IgD-negative memory B cell (primary cell): ENCODE measurements at regions not wholly inside any gene's neighbourhood (a gene's known extent, or its start where the extent isn't known, plus 50 kb on each side); places are given as distances from the start of the nearest gene placed in this dataset.

Experiments used
- H3K27ac Mint-ChIP-seq, 3 donors: one replicate each; pipeline ENCODE4 v1.8.0; 2020 to 2022; ENCODE audit warnings: mild to moderate bottlenecking in 3 of 3, mixed read lengths in 3 of 3, moderate library complexity in 1 of 3
- H3K27me3 Mint-ChIP-seq: one replicate; pipeline ENCODE4 v1.8.0; 2021; ENCODE audit warnings: mixed read lengths
- H3K36me3 Mint-ChIP-seq: one replicate; pipeline ENCODE4 v1.8.0; 2020; ENCODE audit warnings: mild to moderate bottlenecking, mixed read lengths
- H3K4me1 Mint-ChIP-seq, 3 donors: one replicate each; pipeline ENCODE4 v1.8.0; 2020 to 2022; ENCODE audit warnings: mixed read lengths in 3 of 3, mild to moderate bottlenecking in 1 of 3
- H3K4me3 Mint-ChIP-seq, 4 donors: one replicate each; pipeline ENCODE4 v1.8.0; 2020 to 2022; ENCODE audit warnings: mild to moderate bottlenecking in 4 of 4, mixed read lengths in 4 of 4, moderate library complexity in 3 of 4
- H3K9me3 Mint-ChIP-seq, 3 donors: one replicate each; pipeline ENCODE4 v1.8.0; 2020 to 2021; ENCODE audit warnings: mixed read lengths in 3 of 3, mild to moderate bottlenecking in 1 of 3

DNA sequence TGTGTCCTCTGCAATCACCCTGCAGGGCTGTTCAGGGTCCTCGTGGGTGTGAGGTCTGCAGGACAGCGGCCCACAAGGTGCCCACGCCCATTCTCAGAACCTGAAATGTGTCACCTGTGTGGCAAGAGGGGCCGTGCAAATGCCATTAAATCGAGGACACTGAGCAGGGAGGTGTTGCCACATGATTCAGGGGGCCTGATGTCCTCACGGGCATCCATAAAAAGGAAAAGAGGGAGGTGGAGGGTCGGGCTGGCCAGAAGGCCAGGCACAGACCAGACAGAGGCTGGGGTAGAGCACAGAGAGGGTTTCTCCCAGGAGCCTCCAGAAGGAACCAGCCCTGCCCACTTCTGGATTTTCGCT, 239.6 kb downstream of the ERMARD start:
- peaks cover 9% of the 10 kb centered on the region for H3K27me3 Mint-ChIP-seq
- H3K4me1 Mint-ChIP-seq, result peaks cover 13 to 20% (median 15%) of the 10 kb centered on the region in 3 donors
- no peak overlapping the region for H3K4me3 Mint-ChIP-seq
- H3K9me3 Mint-ChIP-seq, result no peaks in the 10 kb centered on the region
- H3K36me3 Mint-ChIP-seq, result no peaks in the 10 kb centered on the region
- no peak overlapping the region for H3K27ac Mint-ChIP-seq

DNA sequence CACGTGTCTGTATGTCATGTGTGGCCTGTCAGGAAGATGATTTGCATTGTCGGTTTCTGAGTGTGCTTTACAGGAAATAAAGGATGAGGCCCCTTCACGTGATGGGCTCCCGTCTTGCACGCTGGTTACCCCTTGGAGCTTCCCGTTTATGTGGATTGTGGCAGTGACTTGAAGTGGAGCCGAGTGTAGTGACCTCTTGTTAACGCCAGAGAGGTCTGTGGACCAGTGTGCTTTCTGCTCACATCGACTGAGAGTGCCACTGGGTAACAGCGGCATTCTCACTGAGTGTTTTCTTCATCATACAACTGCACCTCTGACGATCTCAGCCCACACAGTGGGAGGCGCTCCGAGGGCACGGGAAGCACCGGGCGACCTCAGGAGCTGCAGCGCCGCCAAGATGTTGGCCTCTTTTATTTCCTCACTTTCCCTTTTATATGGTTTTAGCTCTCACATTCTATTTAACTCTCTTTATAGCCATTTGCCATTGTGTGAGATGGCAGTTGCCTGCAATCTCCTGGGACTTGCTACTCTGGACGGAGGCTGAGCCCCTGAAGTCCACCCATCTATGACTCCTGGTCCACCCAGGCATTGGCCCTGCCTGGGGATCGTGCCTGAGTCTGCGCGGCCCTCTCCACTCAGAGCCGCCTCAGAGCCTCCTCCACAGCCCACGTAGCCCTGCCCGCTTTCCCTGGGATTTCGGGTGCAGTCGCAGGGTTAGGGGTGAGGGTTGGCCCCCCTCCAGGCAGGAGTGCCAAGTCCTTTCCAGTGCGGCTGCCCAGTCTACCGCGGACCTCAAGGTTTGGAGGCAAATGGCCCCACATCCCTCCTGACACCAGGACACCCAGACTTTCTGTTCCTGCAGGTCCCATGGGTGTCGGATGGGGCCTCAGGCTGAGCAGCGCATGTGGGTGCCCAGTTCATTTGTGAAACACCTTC, 238.9 kb downstream of the ERMARD start:
- Mint-ChIP-seq H3K36me3 (no peaks in the 10 kb centered on the region), H3K27me3 (peaks cover 8% of the 10 kb centered on the region), H3K4me1 (peaks cover 13 to 20% (median 15%) of the 10 kb centered on the region in 3 donors), H3K9me3 (no peaks in the 10 kb centered on the region), H3K27ac (no peak overlapping the region), H3K4me3 (peak overlapping the region in 3 of 4 donors; percentile 60 to 83 (median 80))

DNA sequence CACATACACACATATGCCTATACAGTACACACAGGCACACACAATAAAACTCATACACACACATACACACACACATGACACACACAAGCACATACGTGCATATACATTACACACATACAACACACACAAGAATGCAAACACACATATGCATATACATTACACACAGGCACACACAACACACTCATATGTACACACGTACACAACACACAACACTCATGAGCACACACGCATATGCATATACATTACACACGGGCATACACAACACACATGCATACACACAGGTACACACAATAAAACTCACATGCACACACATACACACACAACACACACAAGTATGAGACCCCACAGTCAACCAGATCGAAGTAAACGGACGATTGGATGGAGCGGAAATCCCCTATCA, 238.2 kb downstream of the ERMARD start:
- no peaks in the 10 kb centered on the region for H3K9me3 Mint-ChIP-seq
- no peaks in the 10 kb centered on the region for H3K36me3 Mint-ChIP-seq
- H3K27ac Mint-ChIP-seq, result no peak overlapping the region
- H3K27me3 Mint-ChIP-seq, result peaks cover 6% of the 10 kb centered on the region
- H3K4me3 Mint-ChIP-seq, result peak overlapping the region in 2 of 4 donors; percentile 78 to 80
- peaks cover 13 to 20% (median 15%) of the 10 kb centered on the region in 3 donors for H3K4me1 Mint-ChIP-seq

DNA sequence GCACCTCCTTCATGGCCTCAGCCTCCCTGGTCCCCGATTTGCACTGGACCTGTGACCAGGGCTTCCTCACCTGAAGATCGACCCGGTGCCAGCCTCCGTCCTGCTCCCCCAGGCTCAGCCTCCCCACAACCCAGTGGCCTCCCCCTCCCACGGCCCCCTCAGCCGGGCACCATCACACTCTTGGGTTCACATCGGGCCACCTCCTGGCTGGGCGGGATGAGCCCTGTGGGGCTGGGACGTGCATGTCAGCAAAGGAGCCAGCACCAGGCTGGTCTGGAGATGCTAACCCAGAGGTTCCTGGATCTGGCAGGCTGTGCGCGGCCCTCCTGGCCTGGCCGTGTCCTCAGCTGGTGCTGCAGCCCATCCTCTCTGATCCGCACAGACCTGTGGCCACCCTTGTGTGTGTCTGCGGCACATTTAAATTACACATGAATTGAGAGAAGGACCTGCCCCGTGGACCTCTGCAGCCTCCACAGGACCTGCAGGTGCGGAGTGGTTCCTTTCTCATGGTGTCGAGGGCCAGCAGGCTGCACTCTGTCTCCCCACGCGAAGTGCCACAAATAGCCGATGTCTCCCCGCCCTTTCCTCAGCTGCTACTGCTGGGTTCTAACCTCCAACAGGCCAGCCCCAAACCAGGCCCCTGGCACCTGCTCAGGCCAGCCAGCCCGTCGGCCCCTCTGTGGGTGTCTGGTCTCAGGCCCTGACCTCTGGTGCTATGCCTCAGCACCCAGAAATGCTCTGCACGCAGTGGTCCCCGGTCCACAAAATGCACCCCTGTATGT, 237.5 kb downstream of the ERMARD start:
- Mint-ChIP-seq H3K4me3 (no peak overlapping the region), H3K27me3 (peaks cover 6% of the 10 kb centered on the region), H3K9me3 (no peaks in the 10 kb centered on the region), H3K27ac (no peak overlapping the region), H3K4me1 (peaks cover 13 to 20% (median 15%) of the 10 kb centered on the region in 3 donors), H3K36me3 (no peaks in the 10 kb centered on the region)

DNA sequence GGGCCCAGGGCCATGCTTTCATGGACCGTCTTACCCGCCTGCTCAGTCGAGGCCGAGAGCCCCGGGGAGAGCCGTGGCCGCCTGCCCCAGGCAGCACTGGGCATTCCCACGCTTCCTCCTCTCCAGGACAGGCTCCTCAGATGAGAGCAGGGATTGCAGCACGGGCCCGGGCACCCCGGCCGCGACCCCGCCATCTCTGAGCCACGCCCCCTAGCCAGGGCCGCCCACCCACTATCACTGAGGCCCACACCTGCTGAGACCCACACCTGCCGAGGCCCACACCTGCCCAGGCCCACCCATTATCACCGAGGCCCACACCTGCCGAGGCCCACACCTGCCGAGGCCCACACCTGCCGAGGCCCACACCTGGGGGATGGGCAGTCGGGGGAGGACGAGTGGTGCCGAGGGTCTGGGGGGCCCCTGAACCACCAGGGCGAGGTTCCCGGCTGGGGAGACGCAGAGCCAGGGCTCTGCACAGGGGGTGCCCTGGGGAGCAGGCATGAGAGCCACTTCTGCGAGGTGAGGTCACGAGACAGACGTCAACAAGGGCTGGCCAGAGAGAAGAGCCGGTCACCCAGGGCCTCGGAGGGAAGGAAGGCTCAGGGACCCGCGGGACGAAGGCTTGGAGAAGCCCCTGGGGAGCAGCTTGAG, 235.6 kb downstream of the ERMARD start:
- peaks cover 8% of the 10 kb centered on the region for H3K27me3 Mint-ChIP-seq
- H3K4me1 Mint-ChIP-seq, result peaks cover 13 to 19% (median 15%) of the 10 kb centered on the region in 3 donors
- no peaks in the 10 kb centered on the region for H3K9me3 Mint-ChIP-seq
- no peaks in the 10 kb centered on the region for H3K36me3 Mint-ChIP-seq
- no peak overlapping the region for H3K4me3 Mint-ChIP-seq
- no peak overlapping the region for H3K27ac Mint-ChIP-seq

DNA sequence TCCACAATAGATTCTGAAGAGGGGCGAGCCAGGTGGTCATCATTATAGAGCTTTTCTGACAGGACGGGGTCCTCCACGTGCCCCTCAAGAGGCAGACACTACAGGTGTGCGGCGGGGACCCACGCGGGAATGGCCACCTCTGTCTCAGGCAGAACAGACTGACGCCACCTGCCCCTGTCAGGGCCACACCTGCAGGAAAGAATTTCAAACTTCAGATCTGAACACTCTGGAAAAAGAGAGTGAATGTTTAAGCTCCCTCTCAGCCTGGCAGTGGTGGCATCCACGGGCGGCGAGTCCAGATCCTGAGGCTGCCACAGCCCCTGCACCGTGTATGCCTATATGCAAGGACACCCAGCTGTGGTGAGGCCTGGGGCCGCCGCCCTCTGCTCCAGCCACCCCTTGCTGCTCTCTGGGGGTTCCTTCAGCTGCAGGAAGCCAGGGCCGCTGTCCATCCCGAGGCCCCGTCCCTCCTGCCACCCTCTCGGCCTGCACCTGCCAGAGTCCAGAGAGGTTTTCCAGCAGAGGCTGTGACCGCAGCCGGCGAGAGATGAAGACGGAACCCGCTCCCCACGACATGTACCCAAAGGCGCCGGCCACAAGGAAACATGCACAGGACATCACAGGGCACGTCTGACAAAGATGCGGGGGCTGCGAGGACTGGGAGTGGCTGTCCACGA, 234.9 kb downstream of the ERMARD start:
- H3K9me3 Mint-ChIP-seq, result no peaks in the 10 kb centered on the region
- H3K4me1 Mint-ChIP-seq, result peaks cover 11 to 15% (median 11%) of the 10 kb centered on the region in 3 donors
- peak overlapping the region in 1 of 3 donors; percentile 53 for H3K27ac Mint-ChIP-seq
- H3K27me3 Mint-ChIP-seq, result peaks cover 8% of the 10 kb centered on the region
- H3K36me3 Mint-ChIP-seq, result no peaks in the 10 kb centered on the region
- H3K4me3 Mint-ChIP-seq, result no peak overlapping the region

DNA sequence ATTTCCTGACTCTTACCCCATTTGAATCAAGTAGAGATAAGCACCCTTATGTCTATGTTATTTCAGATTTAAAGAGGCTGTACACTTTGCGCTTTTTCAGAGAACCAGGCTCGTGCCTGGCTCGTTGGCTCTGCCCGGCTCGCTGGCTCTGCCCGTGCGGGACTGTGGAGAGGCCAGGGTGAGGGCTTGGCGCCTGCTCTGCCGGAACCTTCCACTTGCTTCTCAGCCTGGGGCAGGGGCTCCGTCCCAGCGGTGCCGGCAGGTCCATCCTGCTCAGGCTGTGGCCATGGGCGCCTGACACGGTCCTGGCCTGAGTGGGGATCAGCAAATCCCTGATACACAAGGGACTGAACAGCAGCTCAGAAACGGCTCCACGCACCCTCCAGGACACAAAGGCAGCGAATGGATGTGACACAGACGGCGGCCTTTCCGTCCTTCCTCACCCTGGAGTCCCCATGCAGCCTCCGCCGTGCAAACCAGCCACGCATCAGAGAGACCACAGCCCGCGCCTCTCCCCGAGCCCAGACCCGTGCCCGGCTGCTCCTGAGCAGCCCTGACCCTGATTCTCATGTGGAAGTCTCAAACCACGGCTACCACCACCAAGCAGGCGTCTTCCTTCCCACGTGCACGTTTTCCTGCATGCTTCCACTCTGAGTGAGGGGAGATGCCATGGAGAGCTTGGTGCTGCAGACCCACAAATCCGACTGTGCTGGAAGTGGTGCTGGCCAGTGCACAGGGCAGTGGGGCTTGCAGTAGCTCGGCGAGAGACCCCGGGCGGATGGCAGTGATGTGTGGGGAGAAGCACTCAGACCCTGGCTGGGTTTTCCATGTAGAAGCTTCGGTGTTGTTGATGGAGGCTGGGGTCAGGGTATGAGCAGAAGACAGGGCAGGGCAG, 233.9 kb downstream of the ERMARD start:
- H3K4me3 Mint-ChIP-seq, result peak overlapping the region in 1 of 4 donors; percentile 33
- no peak overlapping the region for H3K27ac Mint-ChIP-seq
- H3K27me3 Mint-ChIP-seq, result peaks cover 8% of the 10 kb centered on the region
- H3K4me1 Mint-ChIP-seq, result peaks cover 10 to 14% (median 10%) of the 10 kb centered on the region in 3 donors
- H3K36me3 Mint-ChIP-seq, result no peaks in the 10 kb centered on the region
- no peaks in the 10 kb centered on the region for H3K9me3 Mint-ChIP-seq

DNA sequence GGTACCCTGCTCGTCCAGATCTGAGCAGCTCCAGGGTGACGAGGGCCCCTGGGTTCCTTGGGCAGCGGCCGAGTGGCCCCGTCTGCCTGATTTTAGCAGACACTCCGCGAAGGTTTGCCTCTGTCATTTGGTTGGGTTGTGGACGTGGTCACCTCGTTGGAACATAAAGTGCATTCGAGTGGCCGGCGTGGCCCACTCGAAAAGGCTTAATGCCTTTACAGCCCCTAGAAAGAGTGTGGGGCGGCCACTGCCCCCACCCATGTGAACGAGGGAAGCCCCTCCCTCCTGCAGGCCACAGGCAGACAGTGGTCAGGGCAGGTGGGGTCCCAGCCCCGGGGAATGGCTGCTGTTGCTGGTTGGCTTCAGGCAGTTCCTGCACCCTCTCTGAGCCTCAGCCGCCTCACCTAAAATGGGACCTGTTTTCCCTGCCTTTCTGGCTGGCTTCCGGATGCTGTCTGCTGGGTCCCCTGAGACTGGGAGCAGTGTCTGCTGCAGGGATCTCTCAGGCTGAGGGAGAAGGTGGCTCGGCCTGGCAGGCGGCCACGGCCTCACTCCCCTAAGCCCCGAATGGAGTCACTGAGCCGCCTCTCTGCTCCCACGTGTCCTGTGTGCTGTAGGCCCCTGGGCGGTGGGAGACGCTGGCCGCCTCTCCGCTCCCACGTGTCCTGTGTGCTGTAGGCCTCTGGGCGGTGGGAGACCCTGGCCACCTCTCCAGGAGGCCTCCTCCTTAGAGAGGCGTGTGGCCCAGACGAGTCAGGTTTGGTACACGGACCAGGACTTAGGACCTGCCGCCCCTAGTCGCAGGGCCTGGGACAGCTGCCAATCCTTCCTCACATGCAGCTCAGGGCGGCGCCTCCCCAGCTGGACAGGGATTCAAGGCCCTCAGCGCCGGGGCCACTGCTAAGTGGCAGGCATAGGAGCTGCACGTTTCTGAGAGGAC, 233.0 kb downstream of the ERMARD start:
- H3K9me3 Mint-ChIP-seq, result no peaks in the 10 kb centered on the region
- H3K36me3 Mint-ChIP-seq, result no peaks in the 10 kb centered on the region
- H3K27ac Mint-ChIP-seq, result no peak overlapping the region

DNA sequence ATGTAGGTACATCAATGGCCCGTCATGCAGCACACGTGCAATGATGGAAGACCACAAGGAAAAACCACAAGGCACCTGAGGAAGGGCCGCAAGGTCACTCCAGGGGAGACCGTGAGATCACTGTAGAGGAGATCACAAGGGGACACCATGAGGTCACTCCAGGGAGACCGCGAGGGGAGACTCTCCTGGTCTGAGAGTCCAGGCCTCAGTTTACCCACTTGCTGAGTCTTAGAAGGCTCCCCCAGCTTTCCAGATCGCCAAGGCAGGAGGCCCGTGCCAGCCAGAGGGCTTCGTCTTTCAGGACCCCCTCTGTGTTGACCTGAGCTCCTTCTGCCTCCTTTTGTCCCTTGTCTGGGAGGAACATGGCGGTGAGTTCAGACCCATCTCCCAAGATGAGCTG, 232.2 kb downstream of the ERMARD start:
- no peak overlapping the region for H3K4me3 Mint-ChIP-seq
- no peaks in the 10 kb centered on the region for H3K4me1 Mint-ChIP-seq
- H3K27me3 Mint-ChIP-seq, result peaks cover 2% of the 10 kb centered on the region
- no peak overlapping the region for H3K27ac Mint-ChIP-seq
- no peaks in the 10 kb centered on the region for H3K9me3 Mint-ChIP-seq
- no peaks in the 10 kb centered on the region for H3K36me3 Mint-ChIP-seq

More for the DNA sequence above, 233.0 kb downstream of the ERMARD start:
- peaks cover 1 to 5% (median 2%) of the 10 kb centered on the region in 3 donors for H3K4me1 Mint-ChIP-seq
- H3K27me3 Mint-ChIP-seq, result peaks cover 8% of the 10 kb centered on the region
- H3K4me3 Mint-ChIP-seq, result peak overlapping the region in 1 of 4 donors; percentile 3

DNA sequence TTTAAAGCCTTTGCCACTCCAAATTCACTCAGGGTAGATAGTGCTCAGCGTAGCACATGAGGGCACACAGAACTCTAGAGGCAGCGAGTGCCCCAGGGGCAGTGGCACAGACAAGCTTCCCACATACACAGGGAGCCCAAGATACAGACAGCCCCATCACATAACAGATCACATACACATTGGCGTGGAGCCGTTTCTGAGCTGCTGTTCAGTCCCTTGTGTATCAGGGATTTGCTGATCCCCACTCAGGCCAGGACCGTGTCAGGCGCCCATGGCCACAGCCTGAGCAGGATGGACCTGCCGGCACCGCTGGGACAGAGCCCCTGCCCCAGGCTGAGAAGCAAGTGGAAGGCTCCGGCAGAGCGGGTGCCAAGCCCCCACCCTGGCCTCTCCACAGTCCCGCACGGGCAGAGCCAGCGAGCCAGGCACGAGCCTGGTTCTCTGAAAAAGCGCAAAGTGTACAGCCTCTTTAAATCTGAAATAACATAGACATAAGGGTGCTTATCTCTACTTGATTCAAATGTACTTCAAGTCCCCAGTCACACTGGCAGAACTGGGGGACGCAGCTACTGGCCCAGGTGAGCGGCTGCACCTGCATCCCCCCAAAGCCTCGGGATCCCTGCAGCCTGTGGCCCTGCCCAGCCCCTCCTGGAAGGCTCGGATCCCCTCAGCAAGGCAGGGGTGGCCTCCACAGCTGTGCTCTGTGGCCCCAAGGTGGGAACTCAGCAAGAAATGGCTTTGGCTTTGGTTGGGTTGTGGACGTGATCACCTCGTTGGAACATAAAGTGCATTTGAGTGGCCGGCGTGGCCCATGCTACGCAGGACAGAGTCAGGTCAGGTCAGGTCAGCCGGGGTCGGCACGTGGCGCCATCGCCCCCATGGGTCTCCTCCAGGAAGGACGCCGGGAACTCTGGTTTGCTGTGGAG, 231.3 kb downstream of the ERMARD start:
- Mint-ChIP-seq H3K9me3 (no peaks in the 10 kb centered on the region), H3K36me3 (no peaks in the 10 kb centered on the region), H3K27me3 (peaks cover 2% of the 10 kb centered on the region), H3K4me3 (no peak overlapping the region), H3K27ac (no peak overlapping the region), H3K4me1 (no peaks in the 10 kb centered on the region)

DNA sequence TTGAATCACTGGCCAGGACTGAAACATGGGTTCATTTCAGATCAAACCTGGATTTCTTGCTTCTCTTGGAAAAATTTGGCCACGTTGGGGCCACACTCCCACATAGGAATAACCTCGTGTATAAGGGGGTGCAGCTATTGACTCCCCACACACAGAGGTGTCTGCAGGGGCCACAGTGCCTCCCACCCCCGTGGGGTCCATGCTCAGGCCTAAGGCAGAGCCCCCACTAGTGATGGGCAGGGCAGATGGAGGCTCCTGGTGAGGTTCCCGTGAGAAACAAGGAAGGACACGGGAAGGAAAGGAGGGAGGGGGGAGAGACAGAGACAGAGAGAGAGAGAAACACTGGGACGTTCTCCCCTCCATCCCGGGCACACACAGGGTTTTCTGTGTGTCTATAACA, 230.5 kb downstream of the ERMARD start:
- Mint-ChIP-seq H3K27ac (no peak overlapping the region), H3K36me3 (no peaks in the 10 kb centered on the region)

DNA sequence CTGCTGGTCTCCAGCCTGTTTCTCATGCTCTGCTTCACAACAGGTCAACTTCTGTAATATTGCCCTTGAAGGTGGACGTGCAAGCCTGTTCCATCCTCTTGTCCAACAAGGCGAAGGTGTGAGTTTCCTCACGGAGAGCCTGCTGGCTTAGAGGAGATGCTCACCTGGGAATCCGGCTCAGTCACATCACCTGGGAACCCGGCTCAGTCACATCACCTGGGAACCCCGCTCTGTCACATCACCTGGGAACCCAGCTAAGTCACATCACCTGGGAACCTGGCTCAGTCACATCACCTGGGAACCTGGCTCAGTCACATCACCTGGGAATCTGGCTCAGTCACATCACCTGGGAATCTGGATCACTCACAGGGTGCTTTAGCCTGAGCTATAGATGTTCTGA, 230.1 kb downstream of the ERMARD start:
- no peak overlapping the region for H3K27ac Mint-ChIP-seq
- H3K4me3 Mint-ChIP-seq, result no peak overlapping the region
- H3K36me3 Mint-ChIP-seq, result no peaks in the 10 kb centered on the region
- peaks cover 5% of the 10 kb centered on the region for H3K27me3 Mint-ChIP-seq
- no peaks in the 10 kb centered on the region for H3K9me3 Mint-ChIP-seq
- no peaks in the 10 kb centered on the region for H3K4me1 Mint-ChIP-seq

More for the DNA sequence above, 230.5 kb downstream of the ERMARD start:
- Mint-ChIP-seq H3K4me1 (no peaks in the 10 kb centered on the region), H3K9me3 (no peaks in the 10 kb centered on the region), H3K4me3 (no peak overlapping the region), H3K27me3 (peaks cover 3% of the 10 kb centered on the region)
